Type B pancreatic cell (in vitro differentiated cells): ENCODE measurements at regions not wholly inside any gene's neighbourhood (a gene's known extent, or its start where the extent isn't known, plus 50 kb on each side); places are given as distances from the start of the nearest gene placed in this dataset.

Experiments used
- DNase-seq: peaks from one replicate; pipeline ENCODE4 v3.0.0; 2021; ENCODE audit warnings: mixed read lengths; ENCODE audit not compliant: unreplicated experiment; ENCODE audit errors: extremely low spot score
- H3K27ac Mint-ChIP-seq: 2 replicates; pipeline ENCODE4 v1.8.0; 2021; ENCODE audit warnings: mild to moderate bottlenecking, mixed read lengths
- H3K27me3 Mint-ChIP-seq: 2 replicates; pipeline ENCODE4 v1.8.0; 2021; ENCODE audit warnings: mixed read lengths
- H3K36me3 Mint-ChIP-seq: 2 replicates; pipeline ENCODE4 v1.8.0; 2021; ENCODE audit warnings: mixed read lengths
- H3K4me1 Mint-ChIP-seq: one replicate; pipeline ENCODE4 v1.8.0; 2021; ENCODE audit warnings: mixed read lengths; ENCODE audit not compliant: unreplicated experiment
- H3K4me3 Mint-ChIP-seq: 2 replicates; pipeline ENCODE4 v1.8.0; 2021; ENCODE audit warnings: mild to moderate bottlenecking, mixed read lengths
- H3K9me3 Mint-ChIP-seq: 2 replicates; pipeline ENCODE4 v1.8.0; 2021; ENCODE audit warnings: mixed read lengths
- CTCF ChIP-seq: fragments of 200-600 bp; sonication (generic); conservative IDR thresholded peaks from 2 replicates; pipeline ENCODE4 v1.5.0; 2021; ENCODE audit warnings: antibody characterized with exemption, mild to moderate bottlenecking

GRCh38 chr17:79464318-79465010 is 146.4 kb downstream of the RBFOX3 start:
- Mint-ChIP-seq H3K4me3 (no peak overlapping the region), H3K36me3 (no peaks in the 10 kb centered on the region), H3K27me3 (peaks cover 41% of the 10 kb centered on the region), H3K9me3 (no peaks in the 10 kb centered on the region), H3K4me1 (peaks cover 13% of the 10 kb centered on the region), H3K27ac (no peak overlapping the region)
- DNase-seq, result no peak
- no peak for TF ChIP-seq CTCF

GRCh38 chr17:79463421-79464317 is 147.2 kb downstream of the RBFOX3 start:
- no peak for DNase-seq
- H3K36me3 Mint-ChIP-seq, result no peaks in the 10 kb centered on the region

GRCh38 chr17:79461041-79461440 is 149.8 kb downstream of the RBFOX3 start:
- Mint-ChIP-seq H3K36me3 (no peaks in the 10 kb centered on the region), H3K9me3 (no peaks in the 10 kb centered on the region), H3K4me3 (no peak overlapping the region), H3K27ac (no peak overlapping the region), H3K27me3 (peaks cover 57% of the 10 kb centered on the region), H3K4me1 (peaks cover 13% of the 10 kb centered on the region)
- DNase-seq, result no peak
- TF ChIP-seq CTCF, result no peak

More at GRCh38 chr17:79463421-79464317, 147.2 kb downstream of the RBFOX3 start:
- TF ChIP-seq CTCF, result no peak
- Mint-ChIP-seq H3K9me3 (no peaks in the 10 kb centered on the region), H3K27me3 (peaks cover 43% of the 10 kb centered on the region), H3K4me3 (no peak overlapping the region), H3K27ac (no peak overlapping the region), H3K4me1 (peaks cover 13% of the 10 kb centered on the region)

GRCh38 chr17:79459846-79460245 is 151.0 kb downstream of the RBFOX3 start:
- no peak for DNase-seq
- H3K9me3 Mint-ChIP-seq, result no peaks in the 10 kb centered on the region
- TF ChIP-seq CTCF, result no peak
- no peak overlapping the region for H3K4me3 Mint-ChIP-seq
- H3K27ac Mint-ChIP-seq, result no peak overlapping the region
- peaks cover 5% of the 10 kb centered on the region for H3K4me1 Mint-ChIP-seq
- peaks cover 59% of the 10 kb centered on the region for H3K27me3 Mint-ChIP-seq
- no peaks in the 10 kb centered on the region for H3K36me3 Mint-ChIP-seq

GRCh38 chr17:79459003-79459655 is 151.7 kb downstream of the RBFOX3 start:
- Mint-ChIP-seq H3K36me3 (no peaks in the 10 kb centered on the region), H3K27me3 (peaks cover 56% of the 10 kb centered on the region), H3K27ac (no peak overlapping the region), H3K9me3 (no peaks in the 10 kb centered on the region), H3K4me3 (no peak overlapping the region), H3K4me1 (peaks cover 5% of the 10 kb centered on the region)
- TF ChIP-seq CTCF, result no peak
- DNase-seq, result no peak
